ENCODE measurements at regions not wholly inside any gene's neighbourhood (a gene's known extent, or its start where the extent isn't known, plus 50 kb on each side); places are given as distances from the start of the nearest gene placed in this dataset.

DNA sequence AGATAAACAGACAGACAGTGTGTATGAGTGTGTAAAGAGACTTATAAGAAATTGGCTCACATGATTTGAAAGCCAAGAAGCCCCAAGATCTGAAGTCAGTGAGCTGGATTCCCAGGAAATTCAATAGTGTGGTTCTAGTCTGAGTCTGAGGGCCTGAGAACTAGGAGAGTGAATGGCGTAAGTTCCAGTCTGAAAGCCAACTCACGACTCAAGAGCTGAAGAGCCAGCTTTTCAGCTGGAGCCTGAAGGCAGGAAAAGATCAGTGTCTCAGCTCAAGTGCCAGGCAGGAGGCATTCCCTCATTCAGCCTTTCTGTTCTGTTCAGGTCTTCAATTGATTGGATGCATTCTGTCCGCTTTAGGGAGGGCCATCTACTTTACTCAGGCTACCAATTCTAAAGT, 257.2 kb downstream of the PLPP3 start (continued):
- no peak for TF ChIP-seq FOXK1 (CRISPR knock-in tag; IDR thresholded peaks at IDR 0.05; ENCODE audit: borderline replicate concordance, low read depth)
- TF ChIP-seq HOXA7 (CRISPR knock-in tag; IDR thresholded peaks at IDR 0.05) = no peak
- TF ChIP-seq RAD51 (IDR thresholded peaks at IDR 0.05; ENCODE audit: borderline replicate concordance) = no peak
- TF ChIP-seq, protein P1, sequence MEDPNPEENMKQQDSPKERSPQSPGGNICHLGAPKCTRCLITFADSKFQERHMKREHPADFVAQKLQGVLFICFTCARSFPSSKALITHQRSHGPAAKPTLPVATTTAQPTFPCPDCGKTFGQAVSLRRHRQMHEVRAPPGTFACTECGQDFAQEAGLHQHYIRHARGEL (CRISPR knock-in tag; IDR thresholded peaks at IDR 0.05) = no peak
- TF ChIP-seq MIER3 (CRISPR knock-in tag; IDR thresholded peaks at IDR 0.05; ENCODE audit: borderline replicate concordance) = no peak
- no peak for TF ChIP-seq RFX1 (IDR thresholded peaks at IDR 0.05)
- no peak for TF ChIP-seq ZNF451 (CRISPR knock-in tag; IDR thresholded peaks at IDR 0.05)
- TF ChIP-seq, protein P2, sequence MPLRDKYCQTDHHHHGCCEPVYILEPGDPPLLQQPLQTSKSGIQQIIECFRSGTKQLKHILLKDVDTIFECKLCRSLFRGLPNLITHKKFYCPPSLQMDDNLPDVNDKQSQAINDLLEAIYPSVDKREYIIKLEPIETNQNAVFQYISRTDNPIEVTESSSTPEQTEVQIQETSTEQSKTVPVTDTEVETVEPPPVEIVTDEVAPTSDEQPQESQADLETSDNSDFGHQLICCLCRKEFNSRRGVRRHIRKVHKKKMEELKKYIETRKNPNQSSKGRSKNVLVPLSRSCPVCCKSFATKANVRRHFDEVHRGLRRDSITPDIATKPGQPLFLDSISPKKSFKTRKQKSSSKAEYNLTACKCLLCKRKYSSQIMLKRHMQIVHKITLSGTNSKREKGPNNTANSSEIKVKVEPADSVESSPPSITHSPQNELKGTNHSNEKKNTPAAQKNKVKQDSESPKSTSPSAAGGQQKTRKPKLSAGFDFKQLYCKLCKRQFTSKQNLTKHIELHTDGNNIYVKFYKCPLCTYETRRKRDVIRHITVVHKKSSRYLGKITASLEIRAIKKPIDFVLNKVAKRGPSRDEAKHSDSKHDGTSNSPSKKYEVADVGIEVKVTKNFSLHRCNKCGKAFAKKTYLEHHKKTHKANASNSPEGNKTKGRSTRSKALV (CRISPR knock-in tag; IDR thresholded peaks at IDR 0.05) = no peak
- TF ChIP-seq ZNF24 (IDR thresholded peaks at IDR 0.05) = no peak
- TF ChIP-seq, protein P3, sequence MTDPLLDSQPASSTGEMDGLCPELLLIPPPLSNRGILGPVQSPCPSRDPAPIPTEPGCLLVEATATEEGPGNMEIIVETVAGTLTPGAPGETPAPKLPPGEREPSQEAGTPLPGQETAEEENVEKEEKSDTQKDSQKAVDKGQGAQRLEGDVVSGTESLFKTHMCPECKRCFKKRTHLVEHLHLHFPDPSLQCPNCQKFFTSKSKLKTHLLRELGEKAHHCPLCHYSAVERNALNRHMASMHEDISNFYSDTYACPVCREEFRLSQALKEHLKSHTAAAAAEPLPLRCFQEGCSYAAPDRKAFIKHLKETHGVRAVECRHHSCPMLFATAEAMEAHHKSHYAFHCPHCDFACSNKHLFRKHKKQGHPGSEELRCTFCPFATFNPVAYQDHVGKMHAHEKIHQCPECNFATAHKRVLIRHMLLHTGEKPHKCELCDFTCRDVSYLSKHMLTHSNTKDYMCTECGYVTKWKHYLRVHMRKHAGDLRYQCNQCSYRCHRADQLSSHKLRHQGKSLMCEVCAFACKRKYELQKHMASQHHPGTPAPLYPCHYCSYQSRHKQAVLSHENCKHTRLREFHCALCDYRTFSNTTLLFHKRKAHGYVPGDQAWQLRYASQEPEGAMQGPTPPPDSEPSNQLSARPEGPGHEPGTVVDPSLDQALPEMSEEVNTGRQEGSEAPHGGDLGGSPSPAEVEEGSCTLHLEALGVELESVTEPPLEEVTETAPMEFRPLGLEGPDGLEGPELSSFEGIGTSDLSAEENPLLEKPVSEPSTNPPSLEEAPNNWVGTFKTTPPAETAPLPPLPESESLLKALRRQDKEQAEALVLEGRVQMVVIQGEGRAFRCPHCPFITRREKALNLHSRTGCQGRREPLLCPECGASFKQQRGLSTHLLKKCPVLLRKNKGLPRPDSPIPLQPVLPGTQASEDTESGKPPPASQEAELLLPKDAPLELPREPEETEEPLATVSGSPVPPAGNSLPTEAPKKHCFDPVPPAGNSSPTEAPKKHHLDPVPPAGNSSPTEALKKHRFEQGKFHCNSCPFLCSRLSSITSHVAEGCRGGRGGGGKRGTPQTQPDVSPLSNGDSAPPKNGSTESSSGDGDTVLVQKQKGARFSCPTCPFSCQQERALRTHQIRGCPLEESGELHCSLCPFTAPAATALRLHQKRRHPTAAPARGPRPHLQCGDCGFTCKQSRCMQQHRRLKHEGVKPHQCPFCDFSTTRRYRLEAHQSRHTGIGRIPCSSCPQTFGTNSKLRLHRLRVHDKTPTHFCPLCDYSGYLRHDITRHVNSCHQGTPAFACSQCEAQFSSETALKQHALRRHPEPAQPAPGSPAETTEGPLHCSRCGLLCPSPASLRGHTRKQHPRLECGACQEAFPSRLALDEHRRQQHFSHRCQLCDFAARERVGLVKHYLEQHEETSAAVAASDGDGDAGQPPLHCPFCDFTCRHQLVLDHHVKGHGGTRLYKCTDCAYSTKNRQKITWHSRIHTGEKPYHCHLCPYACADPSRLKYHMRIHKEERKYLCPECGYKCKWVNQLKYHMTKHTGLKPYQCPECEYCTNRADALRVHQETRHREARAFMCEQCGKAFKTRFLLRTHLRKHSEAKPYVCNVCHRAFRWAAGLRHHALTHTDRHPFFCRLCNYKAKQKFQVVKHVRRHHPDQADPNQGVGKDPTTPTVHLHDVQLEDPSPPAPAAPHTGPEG (CRISPR knock-in tag; IDR thresholded peaks at IDR 0.05) = no peak
- no peak for TF ChIP-seq PHF21A (CRISPR knock-in tag; IDR thresholded peaks at IDR 0.05)
- TF ChIP-seq, protein P4, sequence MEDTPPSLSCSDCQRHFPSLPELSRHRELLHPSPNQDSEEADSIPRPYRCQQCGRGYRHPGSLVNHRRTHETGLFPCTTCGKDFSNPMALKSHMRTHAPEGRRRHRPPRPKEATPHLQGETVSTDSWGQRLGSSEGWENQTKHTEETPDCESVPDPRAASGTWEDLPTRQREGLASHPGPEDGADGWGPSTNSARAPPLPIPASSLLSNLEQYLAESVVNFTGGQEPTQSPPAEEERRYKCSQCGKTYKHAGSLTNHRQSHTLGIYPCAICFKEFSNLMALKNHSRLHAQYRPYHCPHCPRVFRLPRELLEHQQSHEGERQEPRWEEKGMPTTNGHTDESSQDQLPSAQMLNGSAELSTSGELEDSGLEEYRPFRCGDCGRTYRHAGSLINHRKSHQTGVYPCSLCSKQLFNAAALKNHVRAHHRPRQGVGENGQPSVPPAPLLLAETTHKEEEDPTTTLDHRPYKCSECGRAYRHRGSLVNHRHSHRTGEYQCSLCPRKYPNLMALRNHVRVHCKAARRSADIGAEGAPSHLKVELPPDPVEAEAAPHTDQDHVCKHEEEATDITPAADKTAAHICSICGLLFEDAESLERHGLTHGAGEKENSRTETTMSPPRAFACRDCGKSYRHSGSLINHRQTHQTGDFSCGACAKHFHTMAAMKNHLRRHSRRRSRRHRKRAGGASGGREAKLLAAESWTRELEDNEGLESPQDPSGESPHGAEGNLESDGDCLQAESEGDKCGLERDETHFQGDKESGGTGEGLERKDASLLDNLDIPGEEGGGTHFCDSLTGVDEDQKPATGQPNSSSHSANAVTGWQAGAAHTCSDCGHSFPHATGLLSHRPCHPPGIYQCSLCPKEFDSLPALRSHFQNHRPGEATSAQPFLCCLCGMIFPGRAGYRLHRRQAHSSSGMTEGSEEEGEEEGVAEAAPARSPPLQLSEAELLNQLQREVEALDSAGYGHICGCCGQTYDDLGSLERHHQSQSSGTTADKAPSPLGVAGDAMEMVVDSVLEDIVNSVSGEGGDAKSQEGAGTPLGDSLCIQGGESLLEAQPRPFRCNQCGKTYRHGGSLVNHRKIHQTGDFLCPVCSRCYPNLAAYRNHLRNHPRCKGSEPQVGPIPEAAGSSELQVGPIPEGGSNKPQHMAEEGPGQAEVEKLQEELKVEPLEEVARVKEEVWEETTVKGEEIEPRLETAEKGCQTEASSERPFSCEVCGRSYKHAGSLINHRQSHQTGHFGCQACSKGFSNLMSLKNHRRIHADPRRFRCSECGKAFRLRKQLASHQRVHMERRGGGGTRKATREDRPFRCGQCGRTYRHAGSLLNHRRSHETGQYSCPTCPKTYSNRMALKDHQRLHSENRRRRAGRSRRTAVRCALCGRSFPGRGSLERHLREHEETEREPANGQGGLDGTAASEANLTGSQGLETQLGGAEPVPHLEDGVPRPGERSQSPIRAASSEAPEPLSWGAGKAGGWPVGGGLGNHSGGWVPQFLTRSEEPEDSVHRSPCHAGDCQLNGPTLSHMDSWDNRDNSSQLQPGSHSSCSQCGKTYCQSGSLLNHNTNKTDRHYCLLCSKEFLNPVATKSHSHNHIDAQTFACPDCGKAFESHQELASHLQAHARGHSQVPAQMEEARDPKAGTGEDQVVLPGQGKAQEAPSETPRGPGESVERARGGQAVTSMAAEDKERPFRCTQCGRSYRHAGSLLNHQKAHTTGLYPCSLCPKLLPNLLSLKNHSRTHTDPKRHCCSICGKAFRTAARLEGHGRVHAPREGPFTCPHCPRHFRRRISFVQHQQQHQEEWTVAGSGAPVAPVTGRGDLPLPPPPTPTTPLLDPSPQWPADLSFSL (CRISPR knock-in tag; IDR thresholded peaks at IDR 0.05) = no peak
- TF ChIP-seq GZF1 (CRISPR knock-in tag; IDR thresholded peaks at IDR 0.05) = no peak
